ENCODE measurements at regions not wholly inside any gene's neighbourhood (a gene's known extent, or its start where the extent isn't known, plus 50 kb on each side); places are given as distances from the start of the nearest gene placed in this dataset.

DNA sequence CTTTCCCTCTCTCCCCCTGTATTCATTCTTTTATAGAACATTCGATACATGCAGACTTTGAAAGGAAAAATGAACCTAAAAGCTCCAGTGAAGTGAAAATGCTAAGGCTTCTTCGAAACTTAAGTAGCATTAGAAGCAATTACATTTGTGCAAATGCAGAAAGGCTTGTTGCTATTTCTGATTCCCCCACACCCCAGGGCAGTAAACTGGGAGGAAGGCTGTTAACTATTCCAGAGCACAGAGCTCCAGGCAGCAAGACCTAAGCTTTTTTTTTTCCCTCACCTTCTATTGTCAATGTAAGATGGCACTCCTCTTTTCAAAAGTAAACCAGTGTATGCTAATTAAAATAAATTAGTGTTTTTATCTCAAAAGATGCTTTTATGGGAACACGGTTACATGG lies 448.9 kb upstream of the TBX3 start:
- 95% methylated on average over 3 of the region's 3 CpGs for whole genome bisulfite sequencing
- no peak overlapping the region for H3K27ac ChIP-seq (ENCODE audit: low read depth in 1 of 2, low read length in 2 of 2)

DNA sequence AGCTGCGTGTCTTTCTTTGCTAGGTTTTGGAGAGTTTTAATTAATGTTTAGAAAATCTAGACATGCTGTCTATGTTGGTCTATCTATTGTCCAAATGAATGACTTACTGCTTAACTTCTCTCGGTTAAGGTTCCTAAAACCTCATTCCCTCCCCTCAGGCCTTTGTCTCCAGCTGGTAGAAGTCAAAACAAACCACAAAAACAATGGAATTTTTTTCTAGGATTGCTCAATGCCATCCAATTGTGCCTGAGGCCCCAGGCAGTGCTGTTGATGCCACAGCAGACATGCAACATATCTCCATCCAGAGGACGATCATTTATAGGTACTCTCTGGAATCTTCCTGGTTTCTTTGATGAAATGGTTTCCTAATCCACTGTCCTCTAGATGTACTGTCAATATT lies 448.2 kb upstream of the TBX3 start:
- 87% methylated on average over 3 of the region's 3 CpGs for WGBS
- H3K27me3 ChIP-seq (ENCODE audit: control insufficient read depth in 4 of 4, insufficient read depth in 4 of 4, low read length in 3 of 4), result no peaks in the 10 kb centered on the region
- H3K4me1 ChIP-seq (ENCODE audit: control insufficient read depth in 4 of 4, insufficient read depth in 4 of 4, low read length in 3 of 4), result peaks cover 4 to 18% (median 12%) of the 10 kb centered on the region in 4 donors
- H3K4me3 ChIP-seq (ENCODE audit: low read depth in 1 of 3, low read length in 3 of 3), result no peak overlapping the region
- DNase-seq (ENCODE audit: low spot score), result no peak
- no peak overlapping the region for H3K9ac ChIP-seq (ENCODE audit: low read depth in 1 of 2, low read length in 2 of 2)
- H3K27ac ChIP-seq (ENCODE audit: low read depth in 1 of 2, low read length in 2 of 2), result no peak overlapping the region
- no peaks in the 10 kb centered on the region for H3K9me3 ChIP-seq (ENCODE audit: control insufficient read depth in 4 of 4, low read length in 3 of 4)
- TF ChIP-seq HNF4A (conservative IDR thresholded peaks at IDR 0.05) (no peak), SP1 (IDR thresholded peaks at IDR 0.05) (no peak), HNF4G (IDR thresholded peaks at IDR 0.05) (no peak)
- H3K36me3 ChIP-seq (ENCODE audit: control insufficient read depth in 4 of 4, insufficient read depth in 3 of 4, low read depth in 1 of 4, low read length in 3 of 4), result no peaks in the 10 kb centered on the region

More for the DNA sequence above, 448.9 kb upstream of the TBX3 start:
- no peak overlapping the region for H3K9ac ChIP-seq (ENCODE audit: low read depth in 1 of 2, low read length in 2 of 2)
- no peaks in the 10 kb centered on the region for H3K9me3 ChIP-seq (ENCODE audit: control insufficient read depth in 4 of 4, low read length in 3 of 4)
- H3K36me3 ChIP-seq (ENCODE audit: control insufficient read depth in 4 of 4, insufficient read depth in 3 of 4, low read depth in 1 of 4, low read length in 3 of 4), result no peaks in the 10 kb centered on the region
- H3K4me1 ChIP-seq (ENCODE audit: control insufficient read depth in 4 of 4, insufficient read depth in 4 of 4, low read length in 3 of 4), result peaks cover 4 to 18% (median 12%) of the 10 kb centered on the region in 4 donors
- H3K4me3 ChIP-seq (ENCODE audit: low read depth in 1 of 3, low read length in 3 of 3), result no peak overlapping the region
- TF ChIP-seq SP1 (IDR thresholded peaks at IDR 0.05) (no peak), JUND (IDR thresholded peaks at IDR 0.05) (no peak)
- H3K27me3 ChIP-seq (ENCODE audit: control insufficient read depth in 4 of 4, insufficient read depth in 4 of 4, low read length in 3 of 4), result no peaks in the 10 kb centered on the region
- DNase-seq (ENCODE audit: low spot score), result no peak

DNA sequence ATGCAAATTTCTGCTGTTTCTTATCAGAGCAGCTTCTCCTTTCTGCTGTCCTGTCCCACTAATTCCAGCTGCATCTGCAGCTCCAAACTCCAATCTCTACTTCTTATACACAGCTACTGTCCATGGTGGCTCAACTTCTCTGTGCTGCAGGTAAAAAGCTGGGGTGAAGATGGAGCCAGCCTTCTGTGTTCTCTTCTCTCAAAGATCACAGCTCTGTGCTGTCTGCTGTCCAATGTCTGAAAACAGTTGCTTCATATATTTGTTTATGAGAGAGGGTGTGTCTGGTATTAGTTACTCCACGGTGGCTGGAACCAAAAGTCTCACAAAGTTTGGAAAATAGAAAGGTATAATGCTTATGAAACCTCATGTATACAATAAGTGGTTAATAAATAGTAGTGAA lies 445.8 kb upstream of the TBX3 start:
- 28% methylated on average over 1 of the region's 1 CpG for WGBS
- Histone ChIP-seq H3K27ac (ENCODE audit: low read depth in 1 of 2, low read length in 2 of 2) (no peak overlapping the region), H3K36me3 (ENCODE audit: control insufficient read depth in 4 of 4, insufficient read depth in 3 of 4, low read depth in 1 of 4, low read length in 3 of 4) (no peaks in the 10 kb centered on the region), H3K4me1 (ENCODE audit: control insufficient read depth in 4 of 4, insufficient read depth in 4 of 4, low read length in 3 of 4) (peaks cover 4 to 15% (median 7%) of the 10 kb centered on the region in 4 donors), H3K9ac (ENCODE audit: low read depth in 1 of 2, low read length in 2 of 2) (no peak overlapping the region), H3K27me3 (ENCODE audit: control insufficient read depth in 4 of 4, insufficient read depth in 4 of 4, low read length in 3 of 4) (no peaks in the 10 kb centered on the region), H3K4me3 (ENCODE audit: low read depth in 1 of 3, low read length in 3 of 3) (no peak overlapping the region), H3K9me3 (ENCODE audit: control insufficient read depth in 4 of 4, low read length in 3 of 4) (no peaks in the 10 kb centered on the region)
- no peak for DNase-seq (ENCODE audit: low spot score)
- no peak for TF ChIP-seq GABPA (IDR thresholded peaks at IDR 0.05 in 1 of 2, conservative IDR thresholded peaks at IDR 0.05 in 1 of 2)
- peak; percentile 7 for TF ChIP-seq FOXA2 (IDR thresholded peaks at IDR 0.05)
- TF ChIP-seq FOXA1 (IDR thresholded peaks at IDR 0.05), result no peak
- peak; percentile 57 for TF ChIP-seq SP1 (IDR thresholded peaks at IDR 0.05)
- peak; percentile 81 to 82 for TF ChIP-seq HNF4A (conservative IDR thresholded peaks at IDR 0.05)
- TF ChIP-seq, protein P1, sequence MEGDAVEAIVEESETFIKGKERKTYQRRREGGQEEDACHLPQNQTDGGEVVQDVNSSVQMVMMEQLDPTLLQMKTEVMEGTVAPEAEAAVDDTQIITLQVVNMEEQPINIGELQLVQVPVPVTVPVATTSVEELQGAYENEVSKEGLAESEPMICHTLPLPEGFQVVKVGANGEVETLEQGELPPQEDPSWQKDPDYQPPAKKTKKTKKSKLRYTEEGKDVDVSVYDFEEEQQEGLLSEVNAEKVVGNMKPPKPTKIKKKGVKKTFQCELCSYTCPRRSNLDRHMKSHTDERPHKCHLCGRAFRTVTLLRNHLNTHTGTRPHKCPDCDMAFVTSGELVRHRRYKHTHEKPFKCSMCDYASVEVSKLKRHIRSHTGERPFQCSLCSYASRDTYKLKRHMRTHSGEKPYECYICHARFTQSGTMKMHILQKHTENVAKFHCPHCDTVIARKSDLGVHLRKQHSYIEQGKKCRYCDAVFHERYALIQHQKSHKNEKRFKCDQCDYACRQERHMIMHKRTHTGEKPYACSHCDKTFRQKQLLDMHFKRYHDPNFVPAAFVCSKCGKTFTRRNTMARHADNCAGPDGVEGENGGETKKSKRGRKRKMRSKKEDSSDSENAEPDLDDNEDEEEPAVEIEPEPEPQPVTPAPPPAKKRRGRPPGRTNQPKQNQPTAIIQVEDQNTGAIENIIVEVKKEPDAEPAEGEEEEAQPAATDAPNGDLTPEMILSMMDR (IDR thresholded peaks at IDR 0.05; ENCODE audit: low read depth, low read length, missing input control), result no peak
- TF ChIP-seq, protein P2, sequence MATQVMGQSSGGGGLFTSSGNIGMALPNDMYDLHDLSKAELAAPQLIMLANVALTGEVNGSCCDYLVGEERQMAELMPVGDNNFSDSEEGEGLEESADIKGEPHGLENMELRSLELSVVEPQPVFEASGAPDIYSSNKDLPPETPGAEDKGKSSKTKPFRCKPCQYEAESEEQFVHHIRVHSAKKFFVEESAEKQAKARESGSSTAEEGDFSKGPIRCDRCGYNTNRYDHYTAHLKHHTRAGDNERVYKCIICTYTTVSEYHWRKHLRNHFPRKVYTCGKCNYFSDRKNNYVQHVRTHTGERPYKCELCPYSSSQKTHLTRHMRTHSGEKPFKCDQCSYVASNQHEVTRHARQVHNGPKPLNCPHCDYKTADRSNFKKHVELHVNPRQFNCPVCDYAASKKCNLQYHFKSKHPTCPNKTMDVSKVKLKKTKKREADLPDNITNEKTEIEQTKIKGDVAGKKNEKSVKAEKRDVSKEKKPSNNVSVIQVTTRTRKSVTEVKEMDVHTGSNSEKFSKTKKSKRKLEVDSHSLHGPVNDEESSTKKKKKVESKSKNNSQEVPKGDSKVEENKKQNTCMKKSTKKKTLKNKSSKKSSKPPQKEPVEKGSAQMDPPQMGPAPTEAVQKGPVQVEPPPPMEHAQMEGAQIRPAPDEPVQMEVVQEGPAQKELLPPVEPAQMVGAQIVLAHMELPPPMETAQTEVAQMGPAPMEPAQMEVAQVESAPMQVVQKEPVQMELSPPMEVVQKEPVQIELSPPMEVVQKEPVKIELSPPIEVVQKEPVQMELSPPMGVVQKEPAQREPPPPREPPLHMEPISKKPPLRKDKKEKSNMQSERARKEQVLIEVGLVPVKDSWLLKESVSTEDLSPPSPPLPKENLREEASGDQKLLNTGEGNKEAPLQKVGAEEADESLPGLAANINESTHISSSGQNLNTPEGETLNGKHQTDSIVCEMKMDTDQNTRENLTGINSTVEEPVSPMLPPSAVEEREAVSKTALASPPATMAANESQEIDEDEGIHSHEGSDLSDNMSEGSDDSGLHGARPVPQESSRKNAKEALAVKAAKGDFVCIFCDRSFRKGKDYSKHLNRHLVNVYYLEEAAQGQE (IDR thresholded peaks at IDR 0.05), result peak; percentile 97
- peak; percentile 39 for TF ChIP-seq HNF4G (IDR thresholded peaks at IDR 0.05)
- peak; percentile 76 for TF ChIP-seq YY1 (IDR thresholded peaks at IDR 0.05)
- TF ChIP-seq TAF1 (conservative IDR thresholded peaks at IDR 0.05), result no peak
- TF ChIP-seq, protein P3, sequence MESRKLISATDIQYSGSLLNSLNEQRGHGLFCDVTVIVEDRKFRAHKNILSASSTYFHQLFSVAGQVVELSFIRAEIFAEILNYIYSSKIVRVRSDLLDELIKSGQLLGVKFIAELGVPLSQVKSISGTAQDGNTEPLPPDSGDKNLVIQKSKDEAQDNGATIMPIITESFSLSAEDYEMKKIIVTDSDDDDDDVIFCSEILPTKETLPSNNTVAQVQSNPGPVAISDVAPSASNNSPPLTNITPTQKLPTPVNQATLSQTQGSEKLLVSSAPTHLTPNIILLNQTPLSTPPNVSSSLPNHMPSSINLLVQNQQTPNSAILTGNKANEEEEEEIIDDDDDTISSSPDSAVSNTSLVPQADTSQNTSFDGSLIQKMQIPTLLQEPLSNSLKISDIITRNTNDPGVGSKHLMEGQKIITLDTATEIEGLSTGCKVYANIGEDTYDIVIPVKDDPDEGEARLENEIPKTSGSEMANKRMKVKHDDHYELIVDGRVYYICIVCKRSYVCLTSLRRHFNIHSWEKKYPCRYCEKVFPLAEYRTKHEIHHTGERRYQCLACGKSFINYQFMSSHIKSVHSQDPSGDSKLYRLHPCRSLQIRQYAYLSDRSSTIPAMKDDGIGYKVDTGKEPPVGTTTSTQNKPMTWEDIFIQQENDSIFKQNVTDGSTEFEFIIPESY (IDR thresholded peaks at IDR 0.05), result peak; percentile 15
- TF ChIP-seq RAD21 (IDR thresholded peaks at IDR 0.05), result peak; percentile 51 to 63
- peak; percentile 39 to 43 for TF ChIP-seq JUND (IDR thresholded peaks at IDR 0.05)
- peak; percentile 64 to 77 for TF ChIP-seq RXRA (IDR thresholded peaks at IDR 0.05)
- TF ChIP-seq NR2F2 (IDR thresholded peaks at IDR 0.05), result no peak
- TF ChIP-seq, protein P4, sequence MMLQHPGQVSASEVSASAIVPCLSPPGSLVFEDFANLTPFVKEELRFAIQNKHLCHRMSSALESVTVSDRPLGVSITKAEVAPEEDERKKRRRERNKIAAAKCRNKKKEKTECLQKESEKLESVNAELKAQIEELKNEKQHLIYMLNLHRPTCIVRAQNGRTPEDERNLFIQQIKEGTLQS (IDR thresholded peaks at IDR 0.05), result no peak
- TF ChIP-seq, protein P5, sequence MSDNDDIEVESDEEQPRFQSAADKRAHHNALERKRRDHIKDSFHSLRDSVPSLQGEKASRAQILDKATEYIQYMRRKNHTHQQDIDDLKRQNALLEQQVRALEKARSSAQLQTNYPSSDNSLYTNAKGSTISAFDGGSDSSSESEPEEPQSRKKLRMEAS (IDR thresholded peaks at IDR 0.05), result peak; percentile 34
- no peak for TF ChIP-seq EGR1 (IDR thresholded peaks at IDR 0.05; ENCODE audit: low read depth in 2 of 2)

Measured in liver (tissue), 8 donors.